Mammary epithelial cell (primary cell): ENCODE measurements at regions not wholly inside any gene's neighbourhood (a gene's known extent, or its start where the extent isn't known, plus 50 kb on each side); places are given as distances from the start of the nearest gene placed in this dataset.

Experiments used
- EZH2 ChIP-seq: IDR thresholded peaks from 2 replicates; pipeline ENCODE4 v1.6.1; 2012; ENCODE audit warnings: low read length, inconsistent platforms, borderline replicate concordance
- TF ChIP-seq, protein P1 (sequence below), 2 donors: IDR thresholded peaks in 1 of 2; conservative IDR thresholded peaks in 1 of 2; 2 replicates each; pipeline ENCODE4 v1.5.1; 2011 to 2012; ENCODE audit warnings: inconsistent platforms in 2 of 2, low read length in 2 of 2, mild to moderate bottlenecking in 2 of 2, control low read depth in 1 of 2, low read depth in 1 of 2; ENCODE audit not compliant: insufficient read depth in 1 of 2; ENCODE audit errors: extremely low read depth in 1 of 2

GRCh38 chr5:20129501-20129900 is 141.5 kb upstream of the CDH18 start:
- no peak for TF ChIP-seq EZH2
- TF ChIP-seq, protein P1, sequence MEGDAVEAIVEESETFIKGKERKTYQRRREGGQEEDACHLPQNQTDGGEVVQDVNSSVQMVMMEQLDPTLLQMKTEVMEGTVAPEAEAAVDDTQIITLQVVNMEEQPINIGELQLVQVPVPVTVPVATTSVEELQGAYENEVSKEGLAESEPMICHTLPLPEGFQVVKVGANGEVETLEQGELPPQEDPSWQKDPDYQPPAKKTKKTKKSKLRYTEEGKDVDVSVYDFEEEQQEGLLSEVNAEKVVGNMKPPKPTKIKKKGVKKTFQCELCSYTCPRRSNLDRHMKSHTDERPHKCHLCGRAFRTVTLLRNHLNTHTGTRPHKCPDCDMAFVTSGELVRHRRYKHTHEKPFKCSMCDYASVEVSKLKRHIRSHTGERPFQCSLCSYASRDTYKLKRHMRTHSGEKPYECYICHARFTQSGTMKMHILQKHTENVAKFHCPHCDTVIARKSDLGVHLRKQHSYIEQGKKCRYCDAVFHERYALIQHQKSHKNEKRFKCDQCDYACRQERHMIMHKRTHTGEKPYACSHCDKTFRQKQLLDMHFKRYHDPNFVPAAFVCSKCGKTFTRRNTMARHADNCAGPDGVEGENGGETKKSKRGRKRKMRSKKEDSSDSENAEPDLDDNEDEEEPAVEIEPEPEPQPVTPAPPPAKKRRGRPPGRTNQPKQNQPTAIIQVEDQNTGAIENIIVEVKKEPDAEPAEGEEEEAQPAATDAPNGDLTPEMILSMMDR (conservative IDR thresholded peaks at IDR 0.05 in 1 of 2, IDR thresholded peaks at IDR 0.05 in 1 of 2; ENCODE audit: extremely low read depth in 1 of 2, insufficient read depth in 1 of 2, low read depth in 1 of 2, low read length in 2 of 2): no peak
